Breast epithelium (tissue), 4 donors: ENCODE measurements at regions not wholly inside any gene's neighbourhood (a gene's known extent, or its start where the extent isn't known, plus 50 kb on each side); places are given as distances from the start of the nearest gene placed in this dataset.
"Not testable (repeated sequence)": the region's sequence is repeated elsewhere in the genome, so short reads cannot be mapped to it uniquely, and the experiment has no call there.

Experiments
- DNase-seq, 2 donors: peaks; one replicate each; pipeline ENCODE4 v3.0.0-alpha.2; 2019; ENCODE audit warnings: low spot score in 2 of 2
- H3K27ac ChIP-seq, 2 donors: fragments of 200-600 bp; sonication (generic) in 1 of 2; one replicate each; pipeline ENCODE4 v1.5.1; 2016 to 2019; ENCODE audit warnings: mild to moderate bottlenecking in 1 of 2
- H3K27me3 ChIP-seq, 2 donors: fragments of 200-600 bp; sonication (generic) in 1 of 2; one replicate each; pipeline versions ENCODE4 v1.5.1 to v1.6.0; 2017 to 2019; ENCODE audit warnings: control low read depth in 1 of 2, mild to moderate bottlenecking in 1 of 2
- H3K36me3 ChIP-seq: fragments of 200-600 bp; one replicate; pipeline ENCODE4 v1.5.1; 2019
- H3K4me1 ChIP-seq, 2 donors: fragments of 200-600 bp; sonication (generic); one replicate each; pipeline ENCODE4 v1.5.1; 2016 to 2019; ENCODE audit warnings: control low read depth in 1 of 2
- H3K4me3 ChIP-seq, 3 donors: fragments of 200-600 bp; sonication (generic); 1 replicate in 2 of 3; 2 replicates in 1 of 3; pipeline ENCODE4 v1.5.1; 2016 to 2019; ENCODE audit warnings: mild to moderate bottlenecking in 3 of 3, moderate library complexity in 2 of 3
- H3K9me3 ChIP-seq, 2 donors: fragments of 200-600 bp; sonication (generic) in 1 of 2; one replicate each; pipeline ENCODE4 v1.5.1; 2016 to 2019; ENCODE audit warnings: control low read depth in 1 of 2
- CTCF ChIP-seq, 3 donors: fragments of 450-650 bp; IDR thresholded peaks; one replicate each; pipeline ENCODE4 v1.5.1; 2016 to 2017; ENCODE audit warnings: antibody characterized with exemption in 3 of 3, mild to moderate bottlenecking in 3 of 3, moderate library complexity in 3 of 3
- POLR2A ChIP-seq: fragments of 450-650 bp; IDR thresholded peaks from one replicate; pipeline ENCODE4 v1.6.1; 2016; ENCODE audit warnings: antibody characterized with exemption, mild to moderate bottlenecking, moderate library complexity
- POLR2AphosphoS5 ChIP-seq, 3 donors: sonication (generic); formaldehyde crosslinking; IDR thresholded peaks; one replicate each; pipeline ENCODE4 v1.6.1; 2017; ENCODE audit warnings: antibody characterized with exemption in 3 of 3
- intact Hi-C: fragments of 100-400 bp; cut with DNase I; formaldehyde crosslinking; loops from one replicate; pipeline ENCODE4 v1.15.1; 2023; ENCODE audit warnings: low total_unique reads

GRCh38 chr2:142710336-142710735, 167.1 kb upstream of the KYNU start:
- intact Hi-C loops = loop anchor here (5.0 kb wide), 1 partner anchor 107 kb away; no protein-coding TSS in a partner anchor
- Histone ChIP-seq H3K4me3 (no peak overlapping the region), H3K27ac (no peak overlapping the region), H3K9me3 (no peaks in the 10 kb centered on the region), H3K36me3 (no peaks in the 10 kb centered on the region), H3K27me3 (no peaks in the 10 kb centered on the region), H3K4me1 (no peaks in the 10 kb centered on the region)
- no peak for TF ChIP-seq POLR2A
- no peak for TF ChIP-seq POLR2AphosphoS5 (IDR thresholded peaks at IDR 0.05)
- no peak for TF ChIP-seq CTCF (IDR thresholded peaks at IDR 0.05)
- DNase-seq = no peak

GRCh38 chr2:142707318-142707717, 170.1 kb upstream of the KYNU start:
- H3K4me1 ChIP-seq = no peaks in the 10 kb centered on the region
- no peak for DNase-seq
- no peaks in the 10 kb centered on the region for H3K9me3 ChIP-seq
- H3K4me3 ChIP-seq = no peak overlapping the region
- intact Hi-C loops = no loop called here
- no peaks in the 10 kb centered on the region for H3K36me3 ChIP-seq
- TF ChIP-seq POLR2AphosphoS5 (IDR thresholded peaks at IDR 0.05) (no peak), CTCF (IDR thresholded peaks at IDR 0.05) (no peak), POLR2A (no peak)
- H3K27ac ChIP-seq = no peak overlapping the region
- no peaks in the 10 kb centered on the region for H3K27me3 ChIP-seq

GRCh38 chr2:142702397-142702796, 175.1 kb upstream of the KYNU start:
- H3K4me3 ChIP-seq, H3K36me3 ChIP-seq, DNase-seq, H3K27ac ChIP-seq, H3K9me3 ChIP-seq, intact Hi-C loops, H3K4me1 ChIP-seq, H3K27me3 ChIP-seq: not testable (repeated sequence)

GRCh38 chr2:142695350-142696257, 181.9 kb upstream of the KYNU start:
- intact Hi-C loops, H3K27me3 ChIP-seq, H3K4me1 ChIP-seq, H3K4me3 ChIP-seq, H3K36me3 ChIP-seq, DNase-seq, H3K9me3 ChIP-seq, H3K27ac ChIP-seq: not testable (repeated sequence)

- DNase-seq = no peak
- H3K27me3 ChIP-seq = no peaks in the 10 kb centered on the region
- H3K9me3 ChIP-seq = no peaks in the 10 kb centered on the region
- H3K36me3 ChIP-seq = no peaks in the 10 kb centered on the region
- H3K27ac ChIP-seq = no peak overlapping the region
- intact Hi-C loops = no loop called here
- no peaks in the 10 kb centered on the region for H3K4me1 ChIP-seq
- no peak overlapping the region for H3K4me3 ChIP-seq
- TF ChIP-seq POLR2AphosphoS5 (IDR thresholded peaks at IDR 0.05) (no peak), POLR2A (no peak)
Observed at GRCh38 chr2:142694282-142694681, 183.2 kb upstream of the KYNU start.

- H3K9me3 ChIP-seq = no peaks in the 10 kb centered on the region
- no peaks in the 10 kb centered on the region for H3K36me3 ChIP-seq
- no peaks in the 10 kb centered on the region for H3K4me1 ChIP-seq
- DNase-seq = no peak
- H3K27me3 ChIP-seq = no peaks in the 10 kb centered on the region
- TF ChIP-seq POLR2AphosphoS5 (IDR thresholded peaks at IDR 0.05) (no peak), POLR2A (no peak), CTCF (IDR thresholded peaks at IDR 0.05) (no peak)
- no peak overlapping the region for H3K27ac ChIP-seq
- H3K4me3 ChIP-seq = no peak overlapping the region
- intact Hi-C loops = no loop called here
Observed at GRCh38 chr2:142693171-142693950, 184.1 kb upstream of the KYNU start.
